ENCODE measurements at regions not wholly inside any gene's neighbourhood (a gene's known extent, or its start where the extent isn't known, plus 50 kb on each side); places are given as distances from the start of the nearest gene placed in this dataset.
A peak's percentile ranks its signal among the peaks of the same experiment; 100 is the strongest.

DNA sequence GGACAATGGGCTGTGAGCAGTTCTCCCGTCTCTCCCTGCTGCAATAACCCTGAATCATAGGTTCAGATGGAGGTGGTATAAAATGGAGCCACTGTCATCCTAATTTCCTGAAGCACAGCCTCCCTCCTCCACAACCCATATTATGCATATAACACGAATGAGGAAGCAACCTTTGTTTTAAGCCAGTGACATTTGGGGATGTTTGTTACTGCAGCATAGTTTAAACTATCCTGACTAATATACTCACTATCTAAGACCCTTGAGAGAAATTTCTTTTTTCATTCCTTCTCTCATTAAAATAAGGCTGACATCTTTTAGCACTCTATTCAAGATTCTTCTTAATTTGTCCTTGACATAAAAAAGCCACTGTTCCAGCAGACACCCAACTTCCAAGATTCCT, 413.4 kb downstream of the SOX9 start:
- DNase-seq = no peak

DNA sequence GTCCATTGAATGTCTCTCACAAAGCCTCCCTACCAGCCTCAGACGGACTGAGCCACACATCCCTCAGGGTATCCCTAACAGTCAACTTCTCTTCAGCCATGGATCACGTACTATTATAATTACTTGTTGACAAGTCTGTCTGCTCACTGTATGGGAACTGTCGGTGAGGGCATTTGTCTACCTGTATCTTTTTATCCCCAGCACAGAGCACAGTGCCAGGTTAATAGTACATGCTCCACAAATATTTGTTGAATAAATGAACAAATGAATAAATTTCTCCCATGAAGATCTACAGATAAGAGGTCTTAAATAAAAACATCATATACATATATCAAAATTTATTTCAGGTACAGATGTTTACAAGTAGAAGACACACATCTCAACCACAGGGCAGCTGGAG, 414.0 kb downstream of the SOX9 start:
- DNase-seq = no peak

DNA sequence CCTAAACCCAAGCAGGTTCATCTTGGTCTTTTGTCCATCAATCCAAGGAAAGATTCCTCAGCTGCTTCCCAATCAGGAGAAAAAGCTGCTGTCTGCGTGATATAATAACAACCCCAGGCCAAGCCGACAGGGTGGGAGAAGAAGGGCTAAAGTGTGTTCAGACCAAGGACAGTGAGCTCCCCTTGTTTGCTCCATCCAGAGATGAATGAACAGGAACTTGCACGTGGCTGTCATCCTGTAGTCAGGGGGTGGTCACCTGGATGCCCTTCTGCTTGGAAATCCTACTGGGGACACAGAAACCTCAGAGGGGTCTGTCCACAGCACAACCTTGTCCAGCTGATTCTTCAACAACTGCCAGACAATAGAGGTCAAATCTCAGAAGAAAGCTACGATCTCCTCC, 414.5 kb downstream of the SOX9 start:
- DNase-seq = no peak

DNA sequence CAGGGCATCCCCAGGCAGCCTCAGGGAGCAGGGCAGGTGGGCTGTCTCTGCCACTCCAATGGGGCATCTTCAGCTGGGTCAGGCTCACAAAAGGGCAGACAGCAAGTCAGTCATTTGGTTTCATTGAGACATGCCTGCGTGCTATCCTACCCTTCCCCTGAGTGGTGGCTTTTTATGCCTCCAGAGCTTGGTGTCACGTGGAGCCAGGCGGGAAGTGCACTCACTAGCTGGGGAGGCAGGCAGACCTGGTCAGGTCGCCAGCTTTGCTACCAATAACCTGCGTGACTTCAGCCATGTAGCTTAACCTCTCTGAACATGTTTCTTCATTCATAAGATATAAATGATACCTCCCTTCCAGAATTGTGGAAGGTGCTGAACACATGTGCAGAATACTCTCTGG, 415.0 kb downstream of the SOX9 start:
- DNase-seq = no peak

DNA sequence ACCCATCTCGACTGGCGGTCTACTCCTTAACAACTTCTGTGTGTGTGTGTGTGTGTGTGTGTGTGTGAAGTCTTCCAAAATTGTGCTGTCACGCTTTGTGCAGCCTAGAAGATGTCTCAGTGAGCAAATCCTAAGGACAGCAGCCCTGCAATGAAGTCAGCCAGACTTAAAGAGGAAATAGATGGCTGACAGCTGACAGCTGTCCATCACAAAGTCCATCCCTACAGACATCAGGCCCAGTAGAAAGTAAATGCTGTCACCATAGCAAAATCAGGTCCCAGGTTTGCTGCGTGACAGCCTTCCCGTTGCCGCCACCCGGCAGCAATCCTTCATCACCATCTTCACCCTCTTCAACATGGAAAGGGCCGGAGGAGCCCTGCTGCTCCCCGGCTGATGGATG, 416.0 kb downstream of the SOX9 start:
- no peak for DNase-seq

DNA sequence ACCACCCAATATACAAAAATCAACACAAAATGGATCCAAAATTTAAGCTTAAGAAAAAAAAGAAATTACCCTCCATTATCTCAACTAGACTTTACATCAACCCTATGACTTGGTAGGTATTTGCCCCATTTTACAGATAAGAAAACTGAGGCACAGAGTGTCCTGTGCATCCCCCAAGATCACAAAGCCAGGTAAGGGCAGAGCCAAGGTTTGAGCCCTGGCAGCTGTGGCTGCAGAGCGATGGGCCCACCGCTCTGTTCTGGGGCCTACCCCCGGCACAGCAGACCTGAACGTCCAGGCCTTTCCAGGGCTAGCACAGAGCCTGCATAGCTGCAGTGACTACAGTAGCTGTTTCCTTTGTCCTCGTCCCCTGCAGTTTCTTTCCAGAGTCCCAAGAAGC, 417.6 kb downstream of the SOX9 start:
- DNase-seq = no peak

DNA sequence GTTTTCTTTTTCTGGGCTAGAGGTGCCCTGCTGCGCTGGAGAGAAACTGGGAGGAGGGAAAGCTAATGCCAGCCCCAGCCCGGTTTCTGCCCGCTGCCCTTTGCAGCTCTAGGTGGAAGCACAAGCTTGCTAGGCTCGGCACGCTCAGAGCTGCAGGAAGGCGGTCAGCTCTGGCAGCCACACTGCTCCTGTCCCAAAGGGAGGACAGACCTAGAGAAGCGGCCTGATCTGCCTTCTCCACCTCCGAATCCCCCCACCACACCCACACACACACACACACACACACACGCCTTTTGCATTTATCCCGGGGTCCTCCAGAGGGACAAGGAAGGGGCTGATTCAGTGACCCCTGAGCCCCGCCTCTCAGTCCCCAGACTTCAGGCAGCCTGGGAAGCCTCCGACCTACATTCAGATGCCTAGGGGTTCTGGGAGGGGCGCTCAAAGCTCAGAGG, 418.1 kb downstream of the SOX9 start:
- peak in 44 of 58 donors; percentile 14 to 82 (median 42) for DNase-seq

DNA sequence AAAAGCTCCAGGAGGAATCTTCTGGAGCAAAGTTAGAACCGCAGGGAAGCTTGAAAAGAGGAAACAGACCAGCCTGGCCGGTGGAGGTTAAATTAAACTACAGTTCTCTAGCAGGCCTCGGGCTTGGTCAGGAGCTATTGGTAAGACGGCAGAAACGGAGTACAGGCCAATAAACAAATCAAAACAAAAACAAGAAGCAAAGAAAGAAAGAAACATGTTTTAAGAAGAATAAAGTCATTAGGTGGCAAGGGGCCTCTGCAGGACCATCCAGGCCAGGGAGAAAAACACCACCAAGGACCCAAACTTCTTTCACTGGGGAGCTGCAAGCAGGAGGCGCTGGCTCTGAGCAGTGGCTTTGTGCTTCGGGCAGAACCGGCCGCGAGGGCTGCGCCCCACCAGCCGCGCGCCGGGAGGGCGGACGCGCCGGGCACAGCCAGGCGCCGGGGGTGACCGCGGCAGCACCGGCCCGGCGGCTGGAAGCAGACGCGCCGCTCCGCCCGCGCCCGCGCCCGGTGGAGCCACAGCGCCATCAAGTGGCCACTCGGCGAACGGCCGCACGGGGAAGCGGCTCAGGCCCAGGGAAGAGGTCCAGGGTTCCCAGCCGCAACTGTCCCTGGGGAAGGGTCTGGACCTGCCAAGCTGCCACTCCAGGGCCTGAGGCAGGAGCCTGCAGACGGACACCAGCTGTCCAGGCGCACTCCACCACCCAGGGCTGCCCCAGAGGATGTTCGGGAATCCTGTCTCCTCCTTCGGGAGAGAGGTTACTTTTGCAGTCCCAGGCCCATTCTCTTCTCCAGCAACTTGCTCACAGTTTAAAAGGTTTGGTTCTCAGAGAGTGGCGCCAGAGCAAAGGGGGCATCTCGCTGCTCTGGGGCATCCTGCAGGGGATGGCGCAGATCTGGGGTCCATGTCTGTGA, 419.4 kb downstream of the SOX9 start:
- peak in 56 of 58 donors; percentile 28 to 86 (median 73) for DNase-seq

DNA sequence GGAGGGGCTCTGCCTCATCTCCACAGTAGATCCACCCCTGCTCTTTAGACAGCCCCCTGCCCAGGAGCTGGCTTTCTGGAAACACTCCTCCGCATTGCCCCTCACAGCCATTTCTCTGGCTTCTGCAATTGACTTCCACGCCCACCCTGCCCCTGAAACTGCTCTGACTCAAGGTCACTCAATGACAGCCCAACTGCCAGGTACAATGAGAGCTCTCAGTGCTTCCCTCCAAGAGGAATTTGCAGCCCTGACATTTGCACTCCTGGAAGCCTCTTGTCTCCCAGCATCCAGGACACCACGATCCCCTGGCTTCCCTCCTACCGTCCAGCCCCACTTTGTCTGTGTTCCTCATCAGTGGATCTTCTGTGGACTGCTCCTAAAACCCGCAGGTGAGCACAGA, 421.5 kb downstream of the SOX9 start:
- DNase-seq = no peak

DNA sequence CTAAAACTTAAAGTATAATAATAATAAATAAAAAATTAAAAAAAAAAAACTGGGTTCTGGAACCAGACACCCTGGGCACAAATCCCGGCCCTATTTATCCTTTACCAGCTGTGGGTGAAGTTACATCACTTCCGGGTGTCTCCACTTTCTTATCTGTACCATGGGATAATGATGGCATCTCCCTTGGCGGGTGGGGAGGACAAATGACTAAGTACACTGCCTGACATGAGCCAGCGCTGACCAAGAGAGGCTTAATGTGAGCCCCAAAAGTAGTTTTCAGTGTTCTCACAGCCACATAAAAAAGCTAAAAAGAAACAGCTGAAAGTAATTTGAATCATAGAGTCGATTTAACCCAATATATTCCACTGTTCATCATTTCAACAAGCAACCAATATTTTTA, 424.9 kb downstream of the SOX9 start:
- no peak for DNase-seq

DNA sequence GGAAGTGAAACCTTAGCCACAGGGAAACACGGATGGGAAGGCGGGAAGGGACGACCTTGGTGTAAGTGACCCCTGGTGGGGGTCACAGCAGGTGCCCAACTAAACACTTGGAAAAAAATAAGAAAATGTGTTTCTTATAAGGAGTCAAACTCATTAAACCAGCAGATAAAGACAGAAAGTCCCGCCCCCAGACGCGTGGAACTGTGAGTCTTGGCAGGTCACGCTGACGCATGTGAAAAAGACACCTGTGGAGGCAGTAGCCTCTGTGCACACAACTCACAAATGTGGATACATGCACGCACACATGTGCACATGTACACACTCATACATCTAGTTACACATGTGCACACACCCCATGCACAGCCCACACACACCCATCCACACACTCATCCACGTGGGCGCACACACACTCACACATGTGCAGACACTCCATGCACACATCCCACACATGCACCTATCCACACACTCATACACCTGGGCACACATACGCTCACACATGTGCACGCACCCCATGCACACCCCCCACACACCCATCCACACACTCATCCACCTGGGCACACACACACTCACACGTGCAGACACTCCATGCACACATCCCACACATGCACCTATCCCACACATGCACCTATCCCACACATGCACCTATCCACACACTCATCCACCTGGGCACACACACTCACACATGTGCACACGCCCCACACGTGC, 432.4 kb downstream of the SOX9 start:
- no peak for DNase-seq

DNA sequence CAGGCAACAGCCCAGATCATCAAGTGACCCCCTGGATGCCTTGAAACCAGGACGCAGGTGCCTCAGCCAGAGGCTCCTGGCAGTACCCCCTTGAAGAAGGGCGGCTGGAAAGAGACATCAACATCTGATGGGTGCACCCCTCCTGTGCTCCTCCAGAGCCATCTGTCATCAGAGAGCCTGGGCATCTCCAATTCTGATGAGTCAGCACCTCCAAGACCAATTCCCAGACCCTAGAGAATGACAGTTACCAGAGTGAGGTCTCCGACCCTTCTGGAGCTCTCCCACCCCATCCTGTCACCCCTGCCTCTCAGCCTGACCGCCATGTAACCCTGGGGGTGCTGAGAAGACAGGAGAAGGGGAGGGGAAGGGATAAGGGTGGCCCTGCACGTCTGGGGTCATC, 433.7 kb downstream of the SOX9 start:
- no peak for DNase-seq

DNA sequence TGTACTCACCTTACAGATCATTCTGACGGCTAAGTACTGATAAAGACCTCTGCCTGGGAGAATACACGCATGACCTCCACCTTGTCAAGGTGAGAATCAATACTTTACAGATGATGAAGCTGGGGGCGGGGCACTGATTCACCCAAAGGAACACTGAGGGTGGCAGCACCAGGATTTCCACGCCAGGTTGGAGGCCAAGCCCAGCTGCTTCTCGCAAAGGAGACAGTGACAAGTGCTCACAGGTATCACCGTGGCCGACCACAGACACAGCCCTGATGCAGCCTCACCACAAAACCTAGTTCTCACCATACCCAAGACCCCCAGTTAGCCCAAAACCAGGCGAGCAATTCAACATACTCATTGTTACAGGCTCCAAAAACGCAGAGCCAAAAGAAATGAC, 434.2 kb downstream of the SOX9 start:
- DNase-seq = no peak

DNA sequence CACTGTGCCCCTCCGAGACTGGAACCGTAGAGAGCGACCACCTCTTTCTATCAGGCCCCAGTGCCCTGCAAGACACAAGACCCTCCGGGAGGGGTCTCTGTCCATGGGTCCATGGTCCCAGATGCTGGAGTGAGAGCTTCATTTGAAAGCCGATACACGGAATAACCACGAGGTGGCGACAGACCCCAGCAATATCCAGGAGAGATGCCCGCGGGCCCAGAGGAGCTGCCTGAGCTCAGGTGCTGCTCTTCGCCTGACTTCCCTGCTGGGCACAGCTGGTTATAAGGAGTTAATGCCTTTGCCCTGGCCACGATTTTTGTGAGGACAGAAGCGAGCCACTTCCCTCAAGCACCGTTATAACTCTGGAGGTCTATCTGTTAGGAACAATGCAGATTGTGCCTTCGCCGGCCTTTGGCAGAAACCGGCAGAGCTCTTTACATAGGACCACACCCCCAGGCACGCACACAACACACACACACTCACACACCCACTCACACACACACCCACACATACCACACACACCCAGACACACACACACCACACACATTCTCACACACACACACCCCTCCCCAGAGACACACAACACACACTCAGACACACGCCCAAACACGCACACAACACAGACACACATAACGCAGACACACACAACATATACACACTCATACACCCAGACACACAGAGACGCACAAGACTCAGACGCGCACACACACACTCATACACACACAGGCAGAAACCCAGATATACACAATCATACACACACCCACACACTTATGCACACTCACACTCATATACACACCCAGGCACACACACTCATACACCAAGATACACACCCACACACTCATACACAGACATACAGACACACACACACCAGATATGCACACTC, 436.4 kb downstream of the SOX9 start:
- peak in 51 of 58 donors; percentile 12 to 78 (median 39) for DNase-seq

DNA sequence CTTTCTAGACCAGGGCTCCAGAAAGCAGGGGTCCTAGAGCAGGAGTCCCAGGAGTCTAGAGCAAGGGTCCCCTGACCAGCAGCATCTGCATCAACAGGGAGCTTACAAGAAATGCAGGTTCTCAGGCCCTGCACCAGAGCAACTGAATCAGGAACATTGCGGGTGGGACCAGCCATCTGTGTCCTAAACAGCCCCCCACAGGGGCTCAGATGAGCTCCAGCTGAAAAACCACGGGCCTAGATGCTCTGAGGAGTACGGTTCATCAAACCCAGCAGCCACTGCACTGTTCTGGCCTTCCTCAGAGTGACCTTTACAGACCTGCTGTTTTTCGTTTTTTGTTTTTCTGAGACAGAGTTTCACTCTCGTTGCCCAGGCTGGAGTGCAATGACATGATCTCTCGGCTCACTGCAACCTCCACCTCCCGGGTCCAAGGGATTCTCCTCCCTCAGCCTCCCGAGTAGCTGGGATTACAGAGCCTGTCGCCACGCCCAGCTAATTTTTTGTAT, 438.2 kb downstream of the SOX9 start:
- no peak for DNase-seq

DNA sequence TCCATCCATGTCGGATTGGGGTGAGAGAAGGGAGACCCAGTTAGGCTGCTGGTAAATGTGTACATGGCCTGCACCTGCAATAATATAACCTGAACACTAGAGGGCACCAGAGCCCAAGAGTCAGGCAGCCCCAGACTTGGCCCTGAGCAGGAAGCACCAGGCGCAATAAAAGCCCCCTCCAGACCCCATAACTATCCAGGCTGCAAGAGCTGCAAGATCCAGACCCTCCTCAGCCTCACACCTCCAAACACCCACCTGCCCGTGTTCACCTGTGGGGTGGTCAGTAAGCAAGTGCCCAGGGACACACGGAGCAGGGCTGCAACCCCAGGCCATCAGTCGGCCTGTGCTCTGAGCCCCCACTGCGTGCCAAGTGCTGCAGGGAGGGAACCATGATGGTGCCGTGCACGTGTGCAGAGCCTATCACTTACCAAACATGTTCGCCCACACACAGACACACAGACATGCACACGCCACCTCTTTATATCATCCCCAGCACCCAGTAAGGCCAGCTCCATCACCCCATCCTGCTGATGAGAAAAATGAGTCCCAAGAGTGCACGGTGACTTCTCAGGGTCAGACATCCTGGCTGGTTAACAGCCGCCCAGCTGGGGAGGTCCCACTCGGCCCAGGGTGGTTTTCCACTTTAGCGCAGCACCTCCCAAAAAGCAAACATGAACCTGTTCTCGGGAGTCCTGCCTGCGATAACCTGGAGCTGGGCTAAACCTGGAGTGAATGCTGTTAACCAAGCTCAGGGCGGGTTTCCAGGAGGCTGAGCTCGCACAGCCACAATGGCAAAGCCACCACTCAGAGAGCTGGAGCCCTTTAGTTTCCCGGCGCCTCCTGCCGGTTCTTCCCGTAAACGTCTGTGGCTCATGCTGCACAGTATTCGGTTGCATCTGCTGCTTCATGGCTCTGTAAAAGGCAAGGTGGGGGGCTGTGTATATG, 439.8 kb downstream of the SOX9 start:
- DNase-seq = peak in 46 of 58 donors; percentile 7 to 68 (median 27)

DNA sequence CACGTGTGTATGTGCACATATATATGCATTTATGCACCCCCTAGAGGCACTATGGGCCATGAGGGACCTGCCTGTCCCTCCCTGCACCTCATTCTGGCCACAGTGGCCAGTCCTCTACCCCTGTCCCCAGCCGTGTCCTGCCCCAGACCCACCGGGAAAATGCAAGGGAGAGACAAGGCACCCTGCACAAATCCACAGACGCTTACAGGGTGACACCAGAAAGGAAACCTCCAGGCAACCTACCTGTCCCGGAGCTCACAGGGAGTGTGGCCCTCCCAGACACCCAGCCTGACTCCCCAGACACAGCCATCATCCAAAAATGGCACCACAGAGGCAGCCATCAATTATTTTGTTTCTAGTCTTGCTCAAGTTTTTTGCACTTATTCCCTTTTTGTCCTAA, 440.4 kb downstream of the SOX9 start:
- DNase-seq = no peak

DNA sequence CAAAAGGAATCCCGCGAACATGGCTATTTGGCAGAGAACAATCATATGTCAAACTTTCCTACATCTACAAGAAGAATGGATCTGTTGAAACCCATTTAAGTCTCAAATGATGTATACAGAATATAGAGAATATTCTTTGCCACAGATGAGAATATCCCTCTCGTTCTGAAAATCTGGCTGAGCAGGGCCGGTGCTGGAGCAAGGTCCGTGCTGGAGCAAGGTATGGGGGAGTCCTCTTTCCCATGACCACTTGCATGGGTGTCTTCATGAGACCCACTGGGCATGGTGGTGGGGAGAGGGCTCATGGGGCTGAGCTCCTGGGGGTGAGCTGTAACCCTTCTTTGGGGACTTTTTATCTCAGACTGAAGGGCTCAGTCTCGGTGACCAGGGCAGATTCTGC, 440.9 kb downstream of the SOX9 start:
- DNase-seq = no peak

DNA sequence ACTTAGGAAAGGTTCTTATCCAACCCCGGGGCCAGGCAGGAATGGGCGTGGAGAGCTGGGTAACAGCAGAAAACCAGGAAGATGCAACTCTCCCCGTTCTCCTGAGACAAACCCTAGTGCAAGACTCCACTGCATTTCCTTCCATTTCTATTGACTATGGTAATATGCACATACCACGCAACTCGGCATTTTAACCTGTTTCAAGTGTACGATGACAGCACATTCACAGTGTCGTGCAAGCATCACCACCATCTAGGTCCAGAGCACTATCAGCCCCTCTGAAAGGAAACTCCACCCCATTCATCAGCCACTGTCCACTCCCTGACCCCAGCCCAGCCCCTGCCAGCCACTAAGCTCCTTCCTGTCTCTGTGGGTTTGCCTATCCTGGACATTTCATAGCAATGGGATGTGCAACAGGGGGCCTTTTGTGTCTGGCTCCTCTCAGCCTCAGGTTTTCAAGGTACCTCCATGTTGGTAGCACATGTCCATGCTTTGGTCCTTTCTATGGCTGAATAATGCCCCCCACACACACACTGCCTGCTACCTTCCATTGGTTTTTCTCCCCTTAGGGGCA, 441.9 kb downstream of the SOX9 start:
- no peak for DNase-seq

DNA sequence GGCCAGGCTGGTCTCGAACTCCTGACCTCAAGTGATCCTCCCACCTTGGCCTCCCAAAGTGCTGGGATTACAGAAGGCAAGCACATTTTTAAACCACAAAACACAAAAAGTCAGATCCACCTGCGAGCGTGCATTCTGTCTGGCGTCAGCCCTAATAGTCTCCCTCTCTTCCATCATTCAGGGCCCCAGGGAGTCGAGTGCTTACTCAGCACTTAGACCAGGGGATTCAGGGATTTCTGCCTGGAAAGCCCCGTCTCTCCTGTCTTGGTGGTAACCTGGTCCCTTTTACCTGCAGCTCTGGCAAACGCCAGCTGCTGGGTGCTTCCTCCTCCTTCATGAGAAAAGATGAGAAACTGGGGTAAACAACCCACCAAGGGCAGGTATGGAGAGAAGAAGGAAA, 443.1 kb downstream of the SOX9 start:
- DNase-seq = no peak
